ENCODE measurements at regions not wholly inside any gene's neighbourhood (a gene's known extent, or its start where the extent isn't known, plus 50 kb on each side); places are given as distances from the start of the nearest gene placed in this dataset.

GRCh38 chr5:98503616-98504015 lies 269.8 kb upstream of the RGMB start:
- ChIA-PET POLR2A (no interaction called here), CTCF (no interaction called here)
- no peaks in the 10 kb centered on the region for H3K36me3 ChIP-seq (ENCODE audit: control insufficient read depth in 4 of 4, insufficient read depth in 4 of 4, low read length in 3 of 4)
- no peak overlapping the region for H3K4me3 ChIP-seq (ENCODE audit: control insufficient read depth in 1 of 7, extremely low read depth in 1 of 7, insufficient read depth in 4 of 7, low read depth in 2 of 7, low read length in 6 of 7)
- H3K9me3 ChIP-seq (ENCODE audit: control extremely low read depth in 1 of 5, control insufficient read depth in 4 of 5, insufficient read depth in 2 of 5, low read depth in 1 of 5, low read length in 4 of 5), result no peaks in the 10 kb centered on the region
- WGBS (ENCODE audit: insufficient coverage), result 92% methylated on average over 1 of the region's 2 CpGs
- H3K27me3 ChIP-seq (replicated peaks in 2 of 5; ENCODE audit: control insufficient read depth in 4 of 5, insufficient read depth in 5 of 5, low read length in 4 of 5), result no peaks in the 10 kb centered on the region
- DNase-seq, result no peak
- no peaks in the 10 kb centered on the region for H3K4me1 ChIP-seq (ENCODE audit: control extremely low read depth in 1 of 4, control insufficient read depth in 4 of 4, insufficient read depth in 4 of 4, low read length in 3 of 4)
- no peak overlapping the region for H3K27ac ChIP-seq (ENCODE audit: insufficient read depth in 1 of 2, low read depth in 1 of 2, low read length in 2 of 2, poor library complexity in 1 of 2, severe bottlenecking in 2 of 2)

GRCh38 chr5:98504505-98504904 lies 269.0 kb upstream of the RGMB start:
- WGBS (ENCODE audit: insufficient coverage), result 81% methylated on average over 2 of the region's 2 CpGs
- no peaks in the 10 kb centered on the region for H3K27me3 ChIP-seq (replicated peaks in 2 of 5; ENCODE audit: control insufficient read depth in 4 of 5, insufficient read depth in 5 of 5, low read length in 4 of 5)
- CTCF ChIA-PET, result no interaction called here
- POLR2A ChIA-PET, result no interaction called here
- no peak for DNase-seq
- H3K36me3 ChIP-seq (ENCODE audit: control insufficient read depth in 4 of 4, insufficient read depth in 4 of 4, low read length in 3 of 4), result no peaks in the 10 kb centered on the region
- H3K4me1 ChIP-seq (ENCODE audit: control extremely low read depth in 1 of 4, control insufficient read depth in 4 of 4, insufficient read depth in 4 of 4, low read length in 3 of 4), result no peaks in the 10 kb centered on the region
- H3K4me3 ChIP-seq (ENCODE audit: control insufficient read depth in 1 of 7, extremely low read depth in 1 of 7, insufficient read depth in 4 of 7, low read depth in 2 of 7, low read length in 6 of 7), result no peak overlapping the region
- H3K27ac ChIP-seq (ENCODE audit: insufficient read depth in 1 of 2, low read depth in 1 of 2, low read length in 2 of 2, poor library complexity in 1 of 2, severe bottlenecking in 2 of 2), result no peak overlapping the region
- H3K9me3 ChIP-seq (ENCODE audit: control extremely low read depth in 1 of 5, control insufficient read depth in 4 of 5, insufficient read depth in 2 of 5, low read depth in 1 of 5, low read length in 4 of 5), result no peaks in the 10 kb centered on the region

GRCh38 chr5:98510143-98510985 lies 263.1 kb upstream of the RGMB start:
- POLR2A ChIA-PET, result no interaction called here
- CTCF ChIA-PET, result no interaction called here

GRCh38 chr5:98513380-98513779 lies 260.1 kb upstream of the RGMB start:
- POLR2A ChIA-PET, result no interaction called here
- Histone ChIP-seq H3K27ac (ENCODE audit: insufficient read depth in 1 of 2, low read depth in 1 of 2, low read length in 2 of 2, poor library complexity in 1 of 2, severe bottlenecking in 2 of 2) (no peak overlapping the region), H3K4me1 (ENCODE audit: control extremely low read depth in 1 of 4, control insufficient read depth in 4 of 4, insufficient read depth in 4 of 4, low read length in 3 of 4) (no peaks in the 10 kb centered on the region), H3K36me3 (ENCODE audit: control insufficient read depth in 4 of 4, insufficient read depth in 4 of 4, low read length in 3 of 4) (no peaks in the 10 kb centered on the region), H3K27me3 (replicated peaks in 2 of 5; ENCODE audit: control insufficient read depth in 4 of 5, insufficient read depth in 5 of 5, low read length in 4 of 5) (no peaks in the 10 kb centered on the region), H3K4me3 (ENCODE audit: control insufficient read depth in 1 of 7, extremely low read depth in 1 of 7, insufficient read depth in 4 of 7, low read depth in 2 of 7, low read length in 6 of 7) (no peak overlapping the region), H3K9me3 (ENCODE audit: control extremely low read depth in 1 of 5, control insufficient read depth in 4 of 5, insufficient read depth in 2 of 5, low read depth in 1 of 5, low read length in 4 of 5) (no peaks in the 10 kb centered on the region)
- 31% methylated on average over 4 of the region's 4 CpGs for WGBS (ENCODE audit: insufficient coverage)
- DNase-seq, result no peak
- CTCF ChIA-PET, result no interaction called here

More at GRCh38 chr5:98510143-98510985, 263.1 kb upstream of the RGMB start:
- Histone ChIP-seq H3K4me3 (ENCODE audit: control insufficient read depth in 1 of 7, extremely low read depth in 1 of 7, insufficient read depth in 4 of 7, low read depth in 2 of 7, low read length in 6 of 7) (no peak overlapping the region), H3K9me3 (ENCODE audit: control extremely low read depth in 1 of 5, control insufficient read depth in 4 of 5, insufficient read depth in 2 of 5, low read depth in 1 of 5, low read length in 4 of 5) (no peaks in the 10 kb centered on the region), H3K27ac (ENCODE audit: insufficient read depth in 1 of 2, low read depth in 1 of 2, low read length in 2 of 2, poor library complexity in 1 of 2, severe bottlenecking in 2 of 2) (no peak overlapping the region), H3K27me3 (replicated peaks in 2 of 5; ENCODE audit: control insufficient read depth in 4 of 5, insufficient read depth in 5 of 5, low read length in 4 of 5) (no peaks in the 10 kb centered on the region), H3K36me3 (ENCODE audit: control insufficient read depth in 4 of 4, insufficient read depth in 4 of 4, low read length in 3 of 4) (no peaks in the 10 kb centered on the region), H3K4me1 (ENCODE audit: control extremely low read depth in 1 of 4, control insufficient read depth in 4 of 4, insufficient read depth in 4 of 4, low read length in 3 of 4) (no peaks in the 10 kb centered on the region)
- DNase-seq, result no peak
- 67% methylated on average over 6 of the region's 10 CpGs for WGBS (ENCODE audit: insufficient coverage)

- Histone ChIP-seq H3K27ac (ENCODE audit: insufficient read depth in 1 of 2, low read depth in 1 of 2, low read length in 2 of 2, poor library complexity in 1 of 2, severe bottlenecking in 2 of 2) (no peak overlapping the region), H3K36me3 (ENCODE audit: control insufficient read depth in 4 of 4, insufficient read depth in 4 of 4, low read length in 3 of 4) (no peaks in the 10 kb centered on the region), H3K4me3 (ENCODE audit: control insufficient read depth in 1 of 7, extremely low read depth in 1 of 7, insufficient read depth in 4 of 7, low read depth in 2 of 7, low read length in 6 of 7) (no peak overlapping the region), H3K9me3 (ENCODE audit: control extremely low read depth in 1 of 5, control insufficient read depth in 4 of 5, insufficient read depth in 2 of 5, low read depth in 1 of 5, low read length in 4 of 5) (no peaks in the 10 kb centered on the region), H3K27me3 (replicated peaks in 2 of 5; ENCODE audit: control insufficient read depth in 4 of 5, insufficient read depth in 5 of 5, low read length in 4 of 5) (no peaks in the 10 kb centered on the region), H3K4me1 (ENCODE audit: control extremely low read depth in 1 of 4, control insufficient read depth in 4 of 4, insufficient read depth in 4 of 4, low read length in 3 of 4) (no peaks in the 10 kb centered on the region)
- ChIA-PET POLR2A (no interaction called here), CTCF (no interaction called here)
- WGBS (ENCODE audit: insufficient coverage), result 100% methylated on average over 1 of the region's 3 CpGs
- no peak for DNase-seq
These were observed 259.2 kb upstream of the RGMB start for GRCh38 chr5:98514215-98514614.

GRCh38 chr5:98516701-98517100 lies 256.8 kb upstream of the RGMB start:
- no peak for DNase-seq
- no peaks in the 10 kb centered on the region for H3K4me1 ChIP-seq (ENCODE audit: control extremely low read depth in 1 of 4, control insufficient read depth in 4 of 4, insufficient read depth in 4 of 4, low read length in 3 of 4)
- no peak overlapping the region for H3K27ac ChIP-seq (ENCODE audit: insufficient read depth in 1 of 2, low read depth in 1 of 2, low read length in 2 of 2, poor library complexity in 1 of 2, severe bottlenecking in 2 of 2)
- H3K9me3 ChIP-seq (ENCODE audit: control extremely low read depth in 1 of 5, control insufficient read depth in 4 of 5, insufficient read depth in 2 of 5, low read depth in 1 of 5, low read length in 4 of 5), result no peaks in the 10 kb centered on the region
- WGBS (ENCODE audit: insufficient coverage), result 94% methylated on average over 3 of the region's 4 CpGs
- no peaks in the 10 kb centered on the region for H3K27me3 ChIP-seq (replicated peaks in 2 of 5; ENCODE audit: control insufficient read depth in 4 of 5, insufficient read depth in 5 of 5, low read length in 4 of 5)
- ChIA-PET POLR2A (no interaction called here), CTCF (no interaction called here)
- H3K36me3 ChIP-seq (ENCODE audit: control insufficient read depth in 4 of 4, insufficient read depth in 4 of 4, low read length in 3 of 4), result no peaks in the 10 kb centered on the region
- H3K4me3 ChIP-seq (ENCODE audit: control insufficient read depth in 1 of 7, extremely low read depth in 1 of 7, insufficient read depth in 4 of 7, low read depth in 2 of 7, low read length in 6 of 7), result no peak overlapping the region

GRCh38 chr5:98517560-98518366 lies 255.7 kb upstream of the RGMB start:
- Histone ChIP-seq H3K4me1 (ENCODE audit: control extremely low read depth in 1 of 4, control insufficient read depth in 4 of 4, insufficient read depth in 4 of 4, low read length in 3 of 4) (no peaks in the 10 kb centered on the region), H3K9me3 (ENCODE audit: control extremely low read depth in 1 of 5, control insufficient read depth in 4 of 5, insufficient read depth in 2 of 5, low read depth in 1 of 5, low read length in 4 of 5) (no peaks in the 10 kb centered on the region), H3K27me3 (replicated peaks in 2 of 5; ENCODE audit: control insufficient read depth in 4 of 5, insufficient read depth in 5 of 5, low read length in 4 of 5) (no peaks in the 10 kb centered on the region), H3K27ac (ENCODE audit: insufficient read depth in 1 of 2, low read depth in 1 of 2, low read length in 2 of 2, poor library complexity in 1 of 2, severe bottlenecking in 2 of 2) (no peak overlapping the region), H3K36me3 (ENCODE audit: control insufficient read depth in 4 of 4, insufficient read depth in 4 of 4, low read length in 3 of 4) (no peaks in the 10 kb centered on the region), H3K4me3 (ENCODE audit: control insufficient read depth in 1 of 7, extremely low read depth in 1 of 7, insufficient read depth in 4 of 7, low read depth in 2 of 7, low read length in 6 of 7) (no peak overlapping the region)
- CTCF ChIA-PET, result no interaction called here
- DNase-seq, result no peak
- POLR2A ChIA-PET, result interaction anchor here (0.7 kb wide), 1 partner anchor 16 kb away, joined by 3 read pairs; no protein-coding TSS in a partner anchor
- WGBS (ENCODE audit: insufficient coverage), result 78% methylated on average over 2 of the region's 4 CpGs

All from common myeloid progenitor, CD34-positive (primary cell).